DOHH2 (cell line): ENCODE measurements at regions not wholly inside any gene's neighbourhood (a gene's known extent, or its start where the extent isn't known, plus 50 kb on each side); places are given as distances from the start of the nearest gene placed in this dataset.

Experiments
- CTCF ChIP-seq: fragments of 200-600 bp; sonication (generic); IDR thresholded peaks from one replicate; pipeline ENCODE4 v1.5.1; 2014; ENCODE audit warnings: antibody characterized with exemption, mild to moderate bottlenecking, low read depth, low read length; ENCODE audit not compliant: poor library complexity, severe bottlenecking
- EZH2phosphoT487 ChIP-seq: fragments of 200-600 bp; sonication (generic); IDR thresholded peaks from 2 replicates; pipeline ENCODE4 v1.6.1; 2017; ENCODE audit warnings: borderline replicate concordance, mild to moderate bottlenecking, antibody characterized with exemption, low read length, moderate library complexity, mixed read lengths

- TF ChIP-seq CTCF = no peak
- no peak for TF ChIP-seq EZH2phosphoT487
Observed at GRCh38 chr1:73736125-73736524, 461.9 kb downstream of the LRRIQ3 start.
